DOHH2 (cell line): ENCODE measurements at regions not wholly inside any gene's neighbourhood (a gene's known extent, or its start where the extent isn't known, plus 50 kb on each side); places are given as distances from the start of the nearest gene placed in this dataset.

Source experiments
- H3F3A ChIP-seq: fragments of 200-600 bp; sonication (generic), shearing (Covaris generic); 2 replicates; pipeline ENCODE4 v1.6.0; 2016; ENCODE audit warnings: antibody characterized with exemption, mild to moderate bottlenecking; ENCODE audit not compliant: control insufficient read depth, insufficient read depth
- H3K27ac ChIP-seq: fragments of 200-600 bp; sonication (generic); 2 replicates; pipeline ENCODE4 v1.5.1; 2014; ENCODE audit warnings: low read depth, mild to moderate bottlenecking, low read length, moderate library complexity
- H3K27me3 ChIP-seq: fragments of 200-600 bp; sonication (generic); 2 replicates; pipeline ENCODE4 v1.6.1; 2014; ENCODE audit warnings: mild to moderate bottlenecking, low read length, mixed read lengths; ENCODE audit not compliant: control insufficient read depth
- H3K36me3 ChIP-seq: fragments of 200-600 bp; sonication (generic); 2 replicates; pipeline ENCODE4 v1.6.1; 2014; ENCODE audit warnings: mild to moderate bottlenecking, low read length, moderate library complexity, mixed read lengths; ENCODE audit not compliant: control insufficient read depth
- H3K4me1 ChIP-seq: fragments of 200-600 bp; sonication (generic); 2 replicates; pipeline ENCODE4 v1.6.1; 2014; ENCODE audit warnings: mild to moderate bottlenecking, low read length, mixed read lengths; ENCODE audit not compliant: control insufficient read depth
- H3K4me2 ChIP-seq: fragments of 200-600 bp; sonication (generic); 2 replicates; pipeline ENCODE4 v1.6.0; 2014; ENCODE audit warnings: mild to moderate bottlenecking, low read length, moderate library complexity
- H3K4me3 ChIP-seq: fragments of 200-600 bp; sonication (generic); 2 replicates; pipeline ENCODE4 v1.5.1; 2014; ENCODE audit warnings: mild to moderate bottlenecking, low read length, mixed read lengths
- H3K79me2 ChIP-seq: fragments of 200-600 bp; sonication (generic); 2 replicates; pipeline ENCODE4 v1.6.1; 2014; ENCODE audit warnings: mild to moderate bottlenecking, low read length, mixed read lengths; ENCODE audit not compliant: control insufficient read depth
- H3K9me2 ChIP-seq: fragments of 200-600 bp; sonication (generic); replicated peaks from 2 replicates; pipeline ENCODE4 v1.6.1; 2014; ENCODE audit warnings: mild to moderate bottlenecking, low read length, mixed read lengths; ENCODE audit not compliant: control insufficient read depth
- H3K9me3 ChIP-seq: fragments of 200-600 bp; sonication (generic); 2 replicates; pipeline ENCODE4 v1.6.1; 2014; ENCODE audit warnings: antibody characterized with exemption, low read length, mixed read lengths; ENCODE audit not compliant: control insufficient read depth, insufficient read depth
- H4K20me1 ChIP-seq: fragments of 200-600 bp; sonication (generic); 2 replicates; pipeline ENCODE4 v1.6.0; 2014; ENCODE audit warnings: low read depth, mild to moderate bottlenecking, antibody characterized with exemption, low read length, moderate library complexity; ENCODE audit not compliant: control insufficient read depth, insufficient read depth
- CTCF ChIP-seq: fragments of 200-600 bp; sonication (generic); IDR thresholded peaks from one replicate; pipeline ENCODE4 v1.5.1; 2014; ENCODE audit warnings: antibody characterized with exemption, mild to moderate bottlenecking, low read depth, low read length; ENCODE audit not compliant: poor library complexity, severe bottlenecking
- EZH2phosphoT487 ChIP-seq: fragments of 200-600 bp; sonication (generic); IDR thresholded peaks from 2 replicates; pipeline ENCODE4 v1.6.1; 2017; ENCODE audit warnings: borderline replicate concordance, mild to moderate bottlenecking, antibody characterized with exemption, low read length, moderate library complexity, mixed read lengths

DNA sequence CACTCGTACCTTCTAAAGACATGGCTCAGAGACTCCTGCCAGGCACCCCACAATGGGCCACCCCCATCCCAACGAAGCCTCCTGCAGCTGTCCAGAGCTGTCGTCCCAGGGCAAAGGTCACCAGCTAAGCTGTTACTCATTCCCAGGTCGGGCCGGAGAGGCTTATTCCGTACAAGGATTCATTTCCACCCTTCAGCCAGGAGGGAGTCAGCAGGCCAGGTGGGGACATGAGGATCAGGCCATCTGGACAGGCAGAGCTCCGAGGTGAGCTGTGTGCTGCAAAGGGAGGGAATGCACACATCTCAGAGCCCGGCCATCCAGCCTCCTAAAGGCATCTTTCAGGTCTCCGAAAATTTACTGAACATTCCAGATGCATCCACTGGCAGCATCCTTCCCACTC, 63.9 kb upstream of the NANOS1 start:
- Histone ChIP-seq H3K4me2 (no peak overlapping the region), H3K9me2 (no peaks in the 10 kb centered on the region), H3K27me3 (peaks cover 3% of the 10 kb centered on the region; the same call in 1 of the 2 replicates), H3K27ac (no peak overlapping the region), H4K20me1 (no peaks in the 10 kb centered on the region), H3K4me1 (no peaks in the 10 kb centered on the region), H3F3A (no peaks in the 10 kb centered on the region), H3K36me3 (no peaks in the 10 kb centered on the region), H3K9me3 (no peaks in the 10 kb centered on the region), H3K79me2 (no peaks in the 10 kb centered on the region), H3K4me3 (no peak overlapping the region)
- no peak for TF ChIP-seq EZH2phosphoT487
- TF ChIP-seq CTCF: no peak

DNA sequence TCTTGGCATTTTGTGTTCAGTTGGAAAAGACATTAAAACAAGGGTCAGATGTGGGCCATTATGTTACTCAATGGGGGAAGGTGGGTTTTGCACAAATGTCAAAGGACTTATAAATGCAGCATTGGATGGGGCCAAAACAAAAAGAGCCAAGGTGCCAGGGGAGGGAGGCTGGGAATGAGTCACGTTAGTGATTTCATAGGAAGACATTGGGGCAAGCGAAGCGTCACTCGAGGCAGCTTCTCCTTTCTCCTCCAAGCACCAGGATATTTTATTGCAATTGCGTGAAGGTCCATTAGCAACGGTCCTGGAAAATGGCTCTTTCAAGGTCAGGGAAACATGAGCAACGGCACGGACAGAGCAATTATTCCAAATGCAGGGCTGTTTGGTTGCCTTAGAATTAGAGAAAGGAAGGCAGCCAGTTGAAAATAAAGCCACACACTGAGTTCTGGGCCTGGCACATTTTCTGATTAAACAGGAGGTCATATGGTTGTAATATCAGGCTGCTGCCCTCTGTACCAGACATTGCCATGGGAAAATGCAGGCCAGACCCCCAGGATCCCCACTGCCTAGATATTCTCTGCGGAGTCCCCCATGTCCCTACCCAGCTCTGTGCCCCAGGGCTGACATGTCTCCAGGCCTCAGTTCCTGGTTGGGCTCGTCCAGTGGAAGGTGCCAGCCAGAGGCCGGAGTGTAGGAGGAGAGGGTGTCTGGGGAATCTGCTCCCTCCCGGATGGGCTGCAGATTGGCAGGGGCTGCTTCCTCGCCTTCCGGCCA, 63.3 kb upstream of the NANOS1 start:
- H3K27ac ChIP-seq: no peak overlapping the region
- H3F3A ChIP-seq: no peaks in the 10 kb centered on the region
- TF ChIP-seq EZH2phosphoT487 (no peak), CTCF (no peak)

GRCh38 chr10:118966850-118967125, 62.7 kb upstream of the NANOS1 start:
- Histone ChIP-seq H3F3A (no peaks in the 10 kb centered on the region), H3K27me3 (peaks cover 9% of the 10 kb centered on the region), H3K79me2 (no peaks in the 10 kb centered on the region), H3K36me3 (no peaks in the 10 kb centered on the region), H3K9me3 (no peaks in the 10 kb centered on the region), H4K20me1 (no peaks in the 10 kb centered on the region), H3K27ac (no peak overlapping the region), H3K4me3 (no peak overlapping the region), H3K4me2 (no peak overlapping the region), H3K4me1 (no peaks in the 10 kb centered on the region), H3K9me2 (no peaks in the 10 kb centered on the region)
- no peak for TF ChIP-seq CTCF

More for the DNA sequence above, 63.3 kb upstream of the NANOS1 start:
- Histone ChIP-seq H3K27me3 (peaks cover 3% of the 10 kb centered on the region), H3K9me3 (no peaks in the 10 kb centered on the region), H3K36me3 (no peaks in the 10 kb centered on the region), H3K79me2 (no peaks in the 10 kb centered on the region), H3K4me2 (no peak overlapping the region), H4K20me1 (no peaks in the 10 kb centered on the region), H3K4me3 (no peak overlapping the region), H3K4me1 (no peaks in the 10 kb centered on the region), H3K9me2 (no peaks in the 10 kb centered on the region)
